ENCODE measurements at regions not wholly inside any gene's neighbourhood (a gene's known extent, or its start where the extent isn't known, plus 50 kb on each side); places are given as distances from the start of the nearest gene placed in this dataset.

- TF ChIP-seq, protein P1, sequence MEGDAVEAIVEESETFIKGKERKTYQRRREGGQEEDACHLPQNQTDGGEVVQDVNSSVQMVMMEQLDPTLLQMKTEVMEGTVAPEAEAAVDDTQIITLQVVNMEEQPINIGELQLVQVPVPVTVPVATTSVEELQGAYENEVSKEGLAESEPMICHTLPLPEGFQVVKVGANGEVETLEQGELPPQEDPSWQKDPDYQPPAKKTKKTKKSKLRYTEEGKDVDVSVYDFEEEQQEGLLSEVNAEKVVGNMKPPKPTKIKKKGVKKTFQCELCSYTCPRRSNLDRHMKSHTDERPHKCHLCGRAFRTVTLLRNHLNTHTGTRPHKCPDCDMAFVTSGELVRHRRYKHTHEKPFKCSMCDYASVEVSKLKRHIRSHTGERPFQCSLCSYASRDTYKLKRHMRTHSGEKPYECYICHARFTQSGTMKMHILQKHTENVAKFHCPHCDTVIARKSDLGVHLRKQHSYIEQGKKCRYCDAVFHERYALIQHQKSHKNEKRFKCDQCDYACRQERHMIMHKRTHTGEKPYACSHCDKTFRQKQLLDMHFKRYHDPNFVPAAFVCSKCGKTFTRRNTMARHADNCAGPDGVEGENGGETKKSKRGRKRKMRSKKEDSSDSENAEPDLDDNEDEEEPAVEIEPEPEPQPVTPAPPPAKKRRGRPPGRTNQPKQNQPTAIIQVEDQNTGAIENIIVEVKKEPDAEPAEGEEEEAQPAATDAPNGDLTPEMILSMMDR (conservative IDR thresholded peaks at IDR 0.05; ENCODE audit: low read depth, low read length) = no peak
- TF ChIP-seq POLR2A (IDR thresholded peaks at IDR 0.05; ENCODE audit: low read depth, low read length) (no peak), NFE2L2 (IDR thresholded peaks at IDR 0.05; ENCODE audit: low read depth, low read length) (no peak), MAZ (IDR thresholded peaks at IDR 0.05; ENCODE audit: borderline replicate concordance, low read depth, low read length) (no peak), RCOR1 (IDR thresholded peaks at IDR 0.05; ENCODE audit: insufficient replicate concordance, low read length) (no peak), MXI1 (IDR thresholded peaks at IDR 0.05; ENCODE audit: borderline replicate concordance, low read depth, low read length) (no peak), RAD21 (IDR thresholded peaks at IDR 0.05; ENCODE audit: low read length) (no peak), RFX5 (IDR thresholded peaks at IDR 0.05; ENCODE audit: low read depth, low read length) (no peak), BHLHE40 (IDR thresholded peaks at IDR 0.05; ENCODE audit: low read depth, low read length) (no peak), SMC3 (IDR thresholded peaks at IDR 0.05; ENCODE audit: low read depth, low read length) (no peak), FOS (IDR thresholded peaks at IDR 0.05; ENCODE audit: low read depth, low read length) (no peak)
- TF ChIP-seq, protein P2, sequence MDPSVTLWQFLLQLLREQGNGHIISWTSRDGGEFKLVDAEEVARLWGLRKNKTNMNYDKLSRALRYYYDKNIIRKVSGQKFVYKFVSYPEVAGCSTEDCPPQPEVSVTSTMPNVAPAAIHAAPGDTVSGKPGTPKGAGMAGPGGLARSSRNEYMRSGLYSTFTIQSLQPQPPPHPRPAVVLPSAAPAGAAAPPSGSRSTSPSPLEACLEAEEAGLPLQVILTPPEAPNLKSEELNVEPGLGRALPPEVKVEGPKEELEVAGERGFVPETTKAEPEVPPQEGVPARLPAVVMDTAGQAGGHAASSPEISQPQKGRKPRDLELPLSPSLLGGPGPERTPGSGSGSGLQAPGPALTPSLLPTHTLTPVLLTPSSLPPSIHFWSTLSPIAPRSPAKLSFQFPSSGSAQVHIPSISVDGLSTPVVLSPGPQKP (IDR thresholded peaks at IDR 0.05; ENCODE audit: borderline replicate concordance, low read depth, low read length) = no peak
- TF ChIP-seq, protein P3, sequence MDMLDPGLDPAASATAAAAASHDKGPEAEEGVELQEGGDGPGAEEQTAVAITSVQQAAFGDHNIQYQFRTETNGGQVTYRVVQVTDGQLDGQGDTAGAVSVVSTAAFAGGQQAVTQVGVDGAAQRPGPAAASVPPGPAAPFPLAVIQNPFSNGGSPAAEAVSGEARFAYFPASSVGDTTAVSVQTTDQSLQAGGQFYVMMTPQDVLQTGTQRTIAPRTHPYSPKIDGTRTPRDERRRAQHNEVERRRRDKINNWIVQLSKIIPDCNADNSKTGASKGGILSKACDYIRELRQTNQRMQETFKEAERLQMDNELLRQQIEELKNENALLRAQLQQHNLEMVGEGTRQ (IDR thresholded peaks at IDR 0.05; ENCODE audit: low read depth, low read length) = no peak
These were observed 354.1 kb downstream of the SUCLA2 start for GRCh38 chr13:47647001-47647400.
